Hepatocyte (in vitro differentiated cells): ENCODE measurements at regions not wholly inside any gene's neighbourhood (a gene's known extent, or its start where the extent isn't known, plus 50 kb on each side); places are given as distances from the start of the nearest gene placed in this dataset.

Experiments used
- DNase-seq: peaks from one replicate; pipeline ENCODE4 v3.0.0-alpha.2; 2016; ENCODE audit warnings: low spot score
- H2AFZ ChIP-seq: fragments of 200-600 bp; sonication (generic); 2 replicates; pipeline ENCODE4 v1.6.0; 2016; ENCODE audit warnings: antibody characterized with exemption, mild to moderate bottlenecking
- H3K27ac ChIP-seq: fragments of 200-600 bp; sonication (generic); 2 replicates; pipeline ENCODE4 v1.5.1; 2016; ENCODE audit warnings: mild to moderate bottlenecking
- H3K27me3 ChIP-seq: fragments of 200-600 bp; sonication (generic); 2 replicates; pipeline ENCODE4 v1.6.1; 2016
- H3K36me3 ChIP-seq: fragments of 200-600 bp; sonication (generic); replicated peaks from 2 replicates; pipeline ENCODE4 v1.5.1; 2016; ENCODE audit warnings: low read depth; ENCODE audit not compliant: insufficient read depth
- H3K4me1 ChIP-seq: fragments of 200-600 bp; sonication (generic); 2 replicates; pipeline ENCODE4 v1.5.1; 2016; ENCODE audit warnings: mild to moderate bottlenecking, moderate library complexity; ENCODE audit not compliant: insufficient read depth
- H3K4me2 ChIP-seq: fragments of 200-600 bp; sonication (generic); 2 replicates; pipeline ENCODE4 v1.6.0; 2016
- H3K4me3 ChIP-seq: fragments of 200-600 bp; sonication (generic); 2 replicates; pipeline ENCODE4 v1.5.1; 2016; ENCODE audit warnings: mild to moderate bottlenecking
- H3K79me2 ChIP-seq: fragments of 200-600 bp; sonication (generic); 2 replicates; pipeline ENCODE4 v1.6.0; 2017; ENCODE audit warnings: mild to moderate bottlenecking
- H3K9me2 ChIP-seq: fragments of 200-600 bp; sonication (generic); replicated peaks from 2 replicates; pipeline ENCODE4 v1.6.0; 2017; ENCODE audit warnings: mild to moderate bottlenecking; ENCODE audit not compliant: insufficient read depth
- H3K9me3 ChIP-seq: fragments of 200-600 bp; sonication (generic); 2 replicates; pipeline ENCODE4 v1.5.1; 2016; ENCODE audit warnings: low read depth, mild to moderate bottlenecking
- H4K20me1 ChIP-seq: fragments of 200-600 bp; sonication (generic); 2 replicates; pipeline ENCODE4 v1.6.0; 2016; ENCODE audit warnings: mild to moderate bottlenecking; ENCODE audit not compliant: insufficient read depth, poor library complexity, severe bottlenecking
- CTCF ChIP-seq: fragments of 200-600 bp; sonication (generic); IDR thresholded peaks from 2 replicates; pipeline ENCODE4 v1.5.1; 2016; ENCODE audit warnings: antibody characterized with exemption, mild to moderate bottlenecking; ENCODE audit not compliant: poor library complexity
- EZH2 ChIP-seq: fragments of 200-600 bp; sonication (generic); IDR thresholded peaks from 2 replicates; pipeline ENCODE4 v1.6.1; 2016; ENCODE audit warnings: antibody characterized with exemption, mild to moderate bottlenecking, borderline replicate concordance
- EZH2phosphoT487 ChIP-seq: fragments of 200-600 bp; sonication (generic); IDR thresholded peaks from one replicate; pipeline ENCODE4 v1.6.1; 2018; ENCODE audit warnings: antibody characterized with exemption, mild to moderate bottlenecking, low read depth, moderate library complexity; ENCODE audit not compliant: unreplicated experiment, severe bottlenecking
- WGBS: methylation state at CpG from one replicate; pipeline ENCODE4 v1.1.6; 2016; ENCODE audit warnings: low lambda C conversion rate; ENCODE audit errors: missing lambda C conversion rate; 5-methylcytosine and 5-hydroxymethylcytosine counted together

DNA sequence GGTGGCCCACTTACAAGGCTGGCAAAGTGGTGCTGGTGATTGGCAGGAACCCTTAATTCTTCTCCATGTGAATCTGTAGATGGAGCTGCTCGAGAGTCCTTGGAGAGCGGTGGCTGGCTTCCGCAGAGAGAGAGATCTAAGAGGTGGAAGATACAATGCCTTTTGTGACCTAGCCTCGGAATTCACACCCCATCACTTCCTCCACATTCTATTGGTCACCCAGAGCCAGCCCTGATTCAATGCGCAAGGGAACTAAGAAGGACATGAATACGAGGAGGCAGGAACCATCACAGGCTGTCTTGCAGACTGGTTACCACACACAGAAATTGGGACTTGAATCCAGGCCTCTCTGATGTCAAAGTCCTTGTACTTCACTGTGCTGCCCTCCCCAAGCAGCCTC lies 128.9 kb upstream of the PROKR2 start:
- DNase-seq, result no peak
- Histone ChIP-seq H3K4me3 (no peak overlapping the region), H2AFZ (no peak overlapping the region), H3K9me2 (no peaks in the 10 kb centered on the region), H3K36me3 (no peaks in the 10 kb centered on the region), H3K4me2 (no peak overlapping the region), H3K27ac (no peak overlapping the region), H3K27me3 (peaks cover 11% of the 10 kb centered on the region), H4K20me1 (no peaks in the 10 kb centered on the region), H3K9me3 (no peaks in the 10 kb centered on the region), H3K79me2 (no peaks in the 10 kb centered on the region), H3K4me1 (no peaks in the 10 kb centered on the region)
- TF ChIP-seq EZH2 (no peak), CTCF (no peak), EZH2phosphoT487 (no peak)
- 73% methylated on average over 6 of the region's 6 CpGs for WGBS

DNA sequence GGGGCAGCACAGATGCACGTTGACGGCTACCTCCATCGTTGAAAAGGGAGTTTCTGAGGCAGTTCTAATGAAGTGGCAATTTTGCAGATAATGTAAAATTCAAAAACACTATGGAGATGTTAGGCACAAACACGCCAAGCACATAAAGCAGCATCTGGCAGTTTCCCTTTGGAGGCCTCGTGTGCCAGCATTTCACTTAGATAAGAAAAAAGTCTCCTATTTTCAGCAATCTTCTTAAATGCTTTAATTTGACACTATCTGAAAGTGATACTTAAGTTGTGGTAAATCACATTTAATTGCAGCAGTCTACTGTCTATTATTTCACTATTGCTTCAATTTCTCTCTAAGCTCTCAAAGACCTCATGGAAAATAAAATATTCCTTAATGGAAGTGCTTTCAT lies 125.3 kb upstream of the PROKR2 start:
- Histone ChIP-seq H3K9me2 (no peaks in the 10 kb centered on the region), H3K79me2 (no peaks in the 10 kb centered on the region), H3K27ac (no peak overlapping the region), H2AFZ (no peak overlapping the region), H4K20me1 (no peaks in the 10 kb centered on the region), H3K9me3 (no peaks in the 10 kb centered on the region), H3K36me3 (no peaks in the 10 kb centered on the region), H3K4me3 (no peak overlapping the region), H3K4me1 (no peaks in the 10 kb centered on the region), H3K4me2 (no peak overlapping the region), H3K27me3 (peaks cover 11% of the 10 kb centered on the region)
- 86% methylated on average over 5 of the region's 5 CpGs for WGBS
- DNase-seq, result no peak
- TF ChIP-seq CTCF (no peak), EZH2phosphoT487 (no peak), EZH2 (no peak)

- Histone ChIP-seq H3K27ac (no peak overlapping the region), H4K20me1 (no peaks in the 10 kb centered on the region), H3K27me3 (no peaks in the 10 kb centered on the region), H3K36me3 (no peaks in the 10 kb centered on the region), H3K9me2 (no peaks in the 10 kb centered on the region), H3K9me3 (no peaks in the 10 kb centered on the region), H2AFZ (no peak overlapping the region), H3K4me3 (no peak overlapping the region), H3K79me2 (no peaks in the 10 kb centered on the region), H3K4me1 (no peaks in the 10 kb centered on the region), H3K4me2 (no peak overlapping the region)
- DNase-seq, result no peak
- TF ChIP-seq EZH2, result no peak
- no peak for TF ChIP-seq CTCF
- TF ChIP-seq EZH2phosphoT487, result no peak
- WGBS, result 76% methylated on average over 4 of the region's 4 CpGs
Measured at GRCh38 chr20:5434116-5434515, 117.4 kb upstream of the PROKR2 start.

DNA sequence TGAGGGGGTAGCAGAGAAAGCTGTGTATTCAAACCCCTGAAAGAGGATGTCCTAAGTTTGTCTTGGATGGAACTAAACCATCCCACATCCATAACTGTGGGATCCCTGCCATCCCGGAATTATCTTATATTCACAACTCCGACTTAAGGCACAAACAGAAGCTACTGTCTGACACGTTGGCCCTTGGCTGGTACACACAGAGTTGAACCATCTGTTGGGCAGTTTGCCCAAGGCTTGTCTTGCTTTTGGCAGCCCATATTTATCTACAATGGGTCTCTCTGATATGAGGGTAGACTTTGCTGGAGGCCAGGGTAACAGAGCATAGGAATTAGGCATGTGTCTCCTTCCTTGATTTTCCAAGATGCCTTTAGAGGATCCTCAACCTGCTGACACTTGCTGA lies 116.6 kb upstream of the PROKR2 start:
- no peak overlapping the region for H3K4me2 ChIP-seq
- H2AFZ ChIP-seq, result no peak overlapping the region
- no peaks in the 10 kb centered on the region for H4K20me1 ChIP-seq
- no peak for DNase-seq
- H3K4me3 ChIP-seq, result no peak overlapping the region
- TF ChIP-seq EZH2 (no peak), EZH2phosphoT487 (no peak), CTCF (no peak)
- H3K36me3 ChIP-seq, result no peaks in the 10 kb centered on the region
- H3K4me1 ChIP-seq, result no peaks in the 10 kb centered on the region
- H3K79me2 ChIP-seq, result no peaks in the 10 kb centered on the region
- no peaks in the 10 kb centered on the region for H3K9me3 ChIP-seq
- no peaks in the 10 kb centered on the region for H3K27me3 ChIP-seq
- WGBS, result 80% methylated on average over 3 of the region's 3 CpGs
- H3K9me2 ChIP-seq, result no peaks in the 10 kb centered on the region
- H3K27ac ChIP-seq, result no peak overlapping the region
